IMR-90 (cell line): ENCODE measurements at regions not wholly inside any gene's neighbourhood (a gene's known extent, or its start where the extent isn't known, plus 50 kb on each side); places are given as distances from the start of the nearest gene placed in this dataset.

ENCODE experiments used
- ATAC-seq: fragments of 200-7000 bp; cut with Tn5 transposase; 2 replicates; pipeline ENCODE4 v1.9.1; 2020; ENCODE audit warnings: low read depth, mild to moderate bottlenecking, moderate library complexity
- BruUV-seq: library from RNA; stranded (reverse); fragments of 400-500 nt; replicated peaks from 2 replicates; lab custom pipeline; 2021; lab: Mats Ljungman, UMichigan
- CTCF ChIA-PET: fragments of 300-600 bp; formaldehyde crosslinking; extraction: SDS; loops from one replicate; lab custom pipeline; 2021; ENCODE audit warnings: antibody characterized with exemption; lab: Yijun Ruan, JAX
- POLR2A ChIA-PET: fragments of 300-600 bp; sonication (Branson Sonifier 250); formaldehyde crosslinking; loops from one replicate; lab custom pipeline; 2022; ENCODE audit warnings: antibody characterized with exemption; ENCODE audit not compliant: unreplicated experiment; lab: Charles Lee
- DNase-seq: peaks from one replicate; pipeline ENCODE4 v3.0.0; 2013
- H2AFZ ChIP-seq: replicated peaks from 2 replicates; pipeline ENCODE3; 2013; ENCODE audit warnings: low read length, mild to moderate bottlenecking; ENCODE audit not compliant: poor library complexity
- H2AK5ac ChIP-seq: 2 replicates; pipeline ENCODE4 v1.6.1; 2013; ENCODE audit warnings: low read depth, low read length, inconsistent platforms
- H2AK9ac ChIP-seq: replicated peaks from 2 replicates; pipeline ENCODE3; 2013; ENCODE audit warnings: mild to moderate bottlenecking, low read depth, low read length, moderate library complexity; ENCODE audit not compliant: poor library complexity
- H2BK120ac ChIP-seq: 2 replicates; pipeline ENCODE4 v1.6.1; 2013; ENCODE audit warnings: low read depth, low read length, inconsistent platforms
- H2BK15ac ChIP-seq: 3 replicates; pipeline ENCODE4 v1.6.1; 2013; ENCODE audit warnings: low read depth, low read length, inconsistent platforms
- H2BK20ac ChIP-seq: 2 replicates; pipeline ENCODE4 v1.6.1; 2013; ENCODE audit warnings: low read depth, mild to moderate bottlenecking, inconsistent platforms, low read length, moderate library complexity
- H2BK5ac ChIP-seq: 2 replicates; pipeline ENCODE4 v1.6.1; 2013; ENCODE audit warnings: mild to moderate bottlenecking, low read depth, low read length, inconsistent platforms; ENCODE audit not compliant: poor library complexity, severe bottlenecking
- H3K14ac ChIP-seq: replicated peaks from 2 replicates; pipeline ENCODE4 v1.6.1; 2013; ENCODE audit warnings: low read depth, low read length, inconsistent platforms
- H3K18ac ChIP-seq: 2 replicates; pipeline ENCODE4 v1.6.1; 2013; ENCODE audit warnings: low read depth, low read length, control low read depth
- H3K23ac ChIP-seq: 2 replicates; pipeline ENCODE4 v1.6.1; 2013; ENCODE audit warnings: low read depth, low read length, inconsistent platforms
- H3K27ac ChIP-seq: 2 replicates; pipeline ENCODE4 v1.5.1; 2013; ENCODE audit warnings: mild to moderate bottlenecking, control low read depth, low read length; ENCODE audit not compliant: insufficient read depth
- H3K27me3 ChIP-seq: 2 replicates; pipeline ENCODE4 v1.6.1; 2013; ENCODE audit warnings: low read length; ENCODE audit not compliant: control insufficient read depth, insufficient read depth
- H3K36me3 ChIP-seq: 2 replicates; pipeline ENCODE4 v1.6.1; 2013; ENCODE audit warnings: low read length, mixed read lengths; ENCODE audit not compliant: control insufficient read depth, insufficient read depth
- H3K4ac ChIP-seq: 2 replicates; pipeline ENCODE4 v1.6.1; 2013; ENCODE audit warnings: low read depth, low read length, inconsistent platforms
- H3K4me1 ChIP-seq: 2 replicates; pipeline ENCODE4 v1.6.1; 2013; ENCODE audit warnings: low read length, mixed read lengths; ENCODE audit not compliant: control insufficient read depth, insufficient read depth
- H3K4me2 ChIP-seq: 2 replicates; pipeline ENCODE4 v1.6.1; 2013; ENCODE audit warnings: low read depth, mild to moderate bottlenecking, control low read depth, low read length, moderate library complexity
- H3K4me3 ChIP-seq: 2 replicates; pipeline ENCODE4 v1.5.1; 2013; ENCODE audit warnings: low read depth, mild to moderate bottlenecking, control low read depth, low read length, moderate library complexity; ENCODE audit not compliant: insufficient read depth
- H3K56ac ChIP-seq: 2 replicates; pipeline ENCODE4 v1.6.1; 2013; ENCODE audit warnings: low read length, inconsistent platforms; ENCODE audit not compliant: insufficient read depth; ENCODE audit errors: extremely low read depth
- H3K79me1 ChIP-seq, 2 experiments: 2 replicates each; pipeline ENCODE4 v1.6.1; 2013; ENCODE audit warnings: low read length in 2 of 2, inconsistent platforms in 1 of 2, low read depth in 1 of 2
- H3K9ac ChIP-seq: 2 replicates; pipeline ENCODE4 v1.6.1; 2013; ENCODE audit warnings: low read depth, low read length, control low read depth
- H3K9me1 ChIP-seq: 2 replicates; pipeline ENCODE4 v1.6.1; 2013; ENCODE audit warnings: low read length, inconsistent platforms; ENCODE audit not compliant: insufficient read depth
- H3K9me3 ChIP-seq: 2 replicates; pipeline ENCODE4 v1.6.1; 2013; ENCODE audit warnings: low read length; ENCODE audit not compliant: control insufficient read depth, insufficient read depth
- H4K20me1 ChIP-seq: 2 replicates; pipeline ENCODE4 v1.6.1; 2013; ENCODE audit warnings: low read length, inconsistent platforms; ENCODE audit not compliant: insufficient read depth
- H4K5ac ChIP-seq: 2 replicates; pipeline ENCODE4 v1.6.1; 2013; ENCODE audit warnings: mild to moderate bottlenecking, low read depth, low read length, control low read depth
- H4K8ac ChIP-seq, 2 experiments: 2 replicates each; pipeline ENCODE4 v1.6.1; 2013; ENCODE audit warnings: low read depth in 2 of 2, low read length in 2 of 2, control low read depth in 1 of 2, inconsistent platforms in 1 of 2
- H4K91ac ChIP-seq: 2 replicates; pipeline ENCODE4 v1.6.1; 2013; ENCODE audit warnings: low read depth, low read length, inconsistent platforms; ENCODE audit not compliant: insufficient read depth
- CEBPB ChIP-seq: IDR thresholded peaks from 2 replicates; pipeline ENCODE4 v1.6.1; 2012; ENCODE audit warnings: low read depth, low read length, improper control_type of control experiment
- dilution Hi-C: fragments of 300-500 bp; cut with HindIII; formaldehyde crosslinking; loops from one replicate; pipeline ENCODE4 v1.14.3; 2018; ENCODE audit warnings: low sequenced_read_pairs; ENCODE audit not compliant: unreplicated experiment
- in situ Hi-C: fragments of 300-500 bp; cut with MboI; formaldehyde crosslinking; loops from 3 replicates; pipeline ENCODE4 v1.14.3; 2019; ENCODE audit warnings: low sequenced_read_pairs, inconsistent platforms, mixed read lengths
- intact Hi-C: fragments of 100-400 bp; cut with micrococcal nuclease; formaldehyde crosslinking; loops from 2 replicates; pipeline ENCODE4 v1.10.0; 2022

GRCh38 chr15:38733331-38733730 is 168.7 kb upstream of the RASGRP1 start:
- H3K4me2 ChIP-seq = no peak overlapping the region
- in situ Hi-C loops = no loop called here
- H3K27me3 ChIP-seq = no peaks in the 10 kb centered on the region
- H2BK5ac ChIP-seq = no peak overlapping the region
- CTCF ChIA-PET = no interaction called here
- BruUV-seq = no TSS peak
- POLR2A ChIA-PET = no interaction called here
- no peaks in the 10 kb centered on the region for H3K9me1 ChIP-seq
- H3K36me3 ChIP-seq = no peaks in the 10 kb centered on the region
- intact Hi-C loops = no loop called here
- H3K56ac ChIP-seq = no peak overlapping the region
- no peak overlapping the region for H2BK20ac ChIP-seq
- DNase-seq (peak; percentile 15), ATAC-seq (no peak)
- no peak overlapping the region for H3K14ac ChIP-seq
- no peak overlapping the region for H3K23ac ChIP-seq
- H2AFZ ChIP-seq = no peak overlapping the region
- no peak overlapping the region for H2AK9ac ChIP-seq
- H2BK120ac ChIP-seq = no peak overlapping the region
- no peak overlapping the region for H3K27ac ChIP-seq
- H3K9ac ChIP-seq = no peak overlapping the region
- dilution Hi-C loops = no loop called here
- no peak overlapping the region for H2AK5ac ChIP-seq
- no peak overlapping the region for H3K4me3 ChIP-seq
- no peak overlapping the region for H2BK15ac ChIP-seq
- no peak overlapping the region for H3K4ac ChIP-seq
- TF ChIP-seq CEBPB = no peak
- H4K91ac ChIP-seq = no peak overlapping the region
- peaks cover 4% of the 10 kb centered on the region; the same call in 1 of the 2 replicates for H3K9me3 ChIP-seq
- no peak overlapping the region for H4K5ac ChIP-seq
- H3K18ac ChIP-seq = no peak overlapping the region
- H4K8ac ChIP-seq = no peak overlapping the region
- H3K4me1 ChIP-seq = no peaks in the 10 kb centered on the region
- no peaks in the 10 kb centered on the region for H3K79me1 ChIP-seq
- H4K20me1 ChIP-seq = no peaks in the 10 kb centered on the region
